Activated CD4-positive, CD25-positive, alpha-beta regulatory T cell treated with anti-CD3 and anti-CD28 coated beads, Interleukin-2, amount 50 U/mL, for 16 hours (primary cell): ENCODE measurements at regions not wholly inside any gene's neighbourhood (a gene's known extent, or its start where the extent isn't known, plus 50 kb on each side); places are given as distances from the start of the nearest gene placed in this dataset.
"Not testable (repeated sequence)": the region's sequence is repeated elsewhere in the genome, so short reads cannot be mapped to it uniquely, and the experiment has no call there.

Source experiments
- DNase-seq: peaks from one replicate; pipeline ENCODE4 v3.0.0-alpha.2; 2020; ENCODE audit warnings: low read depth, low spot score

DNA sequence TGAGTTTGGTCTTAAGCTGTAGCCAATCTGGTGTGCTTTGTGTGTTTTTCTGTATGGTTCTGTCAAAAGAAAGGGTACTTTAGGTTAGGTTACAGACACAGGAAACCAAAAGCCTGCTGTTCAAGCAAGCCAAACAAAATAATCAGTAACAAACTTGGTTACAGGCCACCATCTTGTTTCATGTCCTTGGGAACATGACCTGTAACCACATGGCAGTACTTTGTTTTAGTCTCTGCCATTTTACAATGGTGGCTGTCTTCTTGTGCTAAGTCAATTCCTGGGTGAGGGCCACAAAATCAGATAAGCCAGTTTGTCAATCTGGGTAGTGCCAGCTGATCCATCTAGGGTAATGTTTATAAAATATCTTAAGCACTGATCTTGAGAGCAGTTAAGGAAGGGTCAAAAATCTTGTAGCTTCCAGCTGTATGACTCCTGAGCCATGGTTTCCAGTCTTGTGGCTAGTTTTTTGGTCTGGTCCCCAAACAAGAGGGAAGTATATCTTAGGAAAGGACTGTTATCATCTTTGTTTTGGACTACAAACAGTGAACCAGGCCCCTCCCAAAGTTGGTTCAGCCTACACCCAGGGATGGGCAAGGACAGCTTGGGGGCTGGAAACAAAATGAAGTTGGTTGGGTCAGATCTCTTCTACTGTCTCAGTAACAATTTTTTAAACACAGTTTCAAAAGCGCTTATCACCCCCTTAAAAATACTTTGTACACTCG lies 90.0 kb downstream of the IGLL5 start:
- no peak for DNase-seq

DNA sequence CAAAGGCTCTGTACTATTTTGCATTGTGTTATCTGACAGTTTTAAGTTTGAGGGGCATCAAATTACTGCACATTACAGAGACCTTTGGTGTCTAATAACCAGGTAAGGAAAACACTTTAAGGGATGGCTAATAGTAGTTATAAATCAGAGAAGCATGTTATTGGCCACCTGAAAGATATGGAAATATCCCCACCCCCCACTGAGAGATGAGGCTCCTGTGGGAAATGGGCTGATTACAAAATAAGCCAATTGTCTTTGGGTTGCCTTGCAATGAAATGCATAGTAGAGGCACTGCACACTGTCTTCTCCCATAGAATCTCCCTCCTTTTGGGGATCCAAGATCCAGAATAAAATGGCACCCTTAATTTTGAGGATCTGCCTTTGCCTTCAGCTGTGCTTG lies 91.0 kb downstream of the IGLL5 start:
- no peak for DNase-seq

DNA sequence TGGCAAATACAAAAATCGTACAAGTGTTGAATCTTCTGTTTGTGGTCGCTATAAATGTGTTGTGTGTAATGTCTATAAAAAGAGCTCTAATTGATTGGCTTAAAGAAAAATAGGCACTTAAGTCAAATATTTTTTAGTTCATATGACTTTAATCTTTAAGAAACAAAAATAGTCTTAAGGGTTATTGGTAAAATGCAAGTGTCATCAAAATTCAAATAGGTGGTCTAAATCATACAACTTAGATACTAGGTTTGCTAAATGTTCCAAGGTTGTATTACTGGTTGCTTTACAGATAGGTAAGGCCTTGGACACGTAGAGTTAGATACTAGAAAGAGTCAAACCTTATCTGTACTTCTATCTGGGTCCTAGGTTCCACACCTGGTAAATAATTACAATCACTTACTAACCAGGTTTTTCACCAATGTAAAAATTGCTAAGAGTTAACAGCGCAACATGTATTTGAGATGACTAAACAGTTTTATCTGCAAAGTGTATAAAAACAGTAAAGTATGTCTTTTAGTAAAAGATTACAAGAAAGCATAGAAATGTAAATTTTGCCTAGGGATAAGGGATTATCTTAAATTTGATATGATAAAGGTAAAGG lies 91.1 kb upstream of the GNAZ start:
- no peak for DNase-seq

DNA sequence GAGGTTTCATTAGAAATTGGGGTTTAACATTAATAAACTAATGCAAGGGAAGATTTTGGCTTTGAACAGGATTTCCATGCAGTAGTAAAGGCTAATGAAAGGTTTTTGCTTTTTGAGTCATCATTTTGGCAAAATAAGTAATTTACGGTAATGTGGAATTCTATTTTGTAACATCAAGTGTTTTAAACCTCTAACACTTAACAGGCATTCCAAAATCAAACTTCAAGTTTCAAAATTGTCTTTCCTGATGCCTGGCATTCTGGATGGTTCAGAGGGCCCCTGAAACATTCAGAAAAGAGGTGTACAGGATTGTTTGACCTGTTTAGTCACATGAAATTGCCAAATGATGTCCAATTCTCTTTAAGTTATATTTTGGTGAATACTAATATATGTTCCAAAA lies 90.4 kb upstream of the GNAZ start:
- no peak for DNase-seq

DNA sequence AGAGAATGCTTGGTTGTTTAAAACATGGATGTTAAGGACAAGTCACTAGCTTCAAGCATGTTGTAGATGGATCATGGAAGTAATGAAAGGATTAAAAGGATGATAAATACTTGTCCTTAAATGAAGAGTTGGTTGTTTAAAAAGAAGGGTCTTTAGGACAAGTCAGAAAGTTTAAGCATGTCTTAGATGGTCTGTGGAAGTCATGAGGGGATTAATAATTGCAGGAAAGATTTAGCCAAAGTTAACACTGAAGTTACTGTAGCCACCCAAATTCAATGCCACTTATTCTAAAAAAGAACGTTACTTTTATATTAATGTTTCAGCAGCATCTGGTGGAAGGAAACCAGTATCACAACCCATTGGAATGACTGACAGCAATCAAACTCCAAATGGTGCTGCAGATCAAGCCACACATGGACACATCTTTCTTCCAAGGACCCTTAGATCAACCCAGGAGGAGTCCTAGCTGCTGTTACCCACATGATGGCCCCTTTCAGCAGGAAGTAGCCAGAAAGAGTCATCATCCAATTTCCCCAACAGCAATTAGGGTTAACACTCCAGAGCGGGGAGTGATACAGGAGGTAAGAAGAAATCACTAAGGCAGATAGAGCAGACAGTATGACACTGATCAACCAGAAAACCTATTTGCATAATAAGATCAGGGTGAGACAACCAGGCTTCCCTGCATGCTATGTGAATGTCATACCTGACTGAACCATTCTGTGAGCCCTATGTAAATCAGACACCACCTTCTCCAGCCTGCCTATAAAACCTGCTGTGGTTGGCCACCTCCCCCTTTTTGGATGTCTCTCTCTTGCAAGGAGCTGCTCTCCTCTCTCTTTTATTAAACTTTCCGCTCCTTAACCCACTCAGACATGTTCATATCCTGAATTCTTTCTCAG lies 88.4 kb upstream of the GNAZ start:
- no peak for DNase-seq

DNA sequence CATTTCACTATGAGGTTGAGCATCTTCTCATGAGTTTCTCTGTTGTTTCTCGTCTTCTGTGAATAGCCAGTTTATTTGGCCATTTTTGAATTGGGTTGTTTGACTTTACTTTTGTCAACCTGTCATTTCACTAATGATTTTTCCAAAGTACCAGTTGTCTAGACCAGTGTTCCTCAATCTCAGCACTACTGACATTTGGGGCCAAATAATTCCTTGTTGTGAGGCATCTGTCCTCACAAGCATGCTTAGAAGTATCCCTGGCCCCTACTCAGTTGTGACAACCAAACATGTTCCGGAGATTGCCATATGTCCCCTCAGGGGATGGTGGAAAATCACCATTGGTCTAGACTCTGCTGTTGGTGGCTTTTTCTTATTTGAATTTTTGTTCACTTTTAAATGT lies 87.7 kb upstream of the GNAZ start:
- no peak for DNase-seq

DNA sequence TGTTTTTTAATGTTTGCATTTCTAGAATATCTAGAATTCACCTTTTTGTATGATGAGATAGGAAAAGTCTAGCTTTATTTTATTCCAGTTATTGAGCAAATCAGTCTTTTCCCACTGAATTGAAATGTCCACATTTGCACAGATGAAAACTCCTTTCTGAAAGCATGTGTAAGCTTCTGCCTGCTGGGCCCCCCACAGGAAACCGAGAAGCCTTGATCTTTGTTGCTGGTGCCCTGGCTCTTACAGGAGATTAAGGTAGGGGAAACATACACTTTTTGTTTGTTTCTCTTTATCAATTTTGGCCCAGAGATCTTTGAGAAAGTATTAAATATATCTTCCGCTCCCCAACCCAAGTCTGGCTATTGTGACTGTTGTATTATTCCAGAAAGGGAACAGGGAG lies 87.2 kb upstream of the GNAZ start:
- no peak for DNase-seq

DNA sequence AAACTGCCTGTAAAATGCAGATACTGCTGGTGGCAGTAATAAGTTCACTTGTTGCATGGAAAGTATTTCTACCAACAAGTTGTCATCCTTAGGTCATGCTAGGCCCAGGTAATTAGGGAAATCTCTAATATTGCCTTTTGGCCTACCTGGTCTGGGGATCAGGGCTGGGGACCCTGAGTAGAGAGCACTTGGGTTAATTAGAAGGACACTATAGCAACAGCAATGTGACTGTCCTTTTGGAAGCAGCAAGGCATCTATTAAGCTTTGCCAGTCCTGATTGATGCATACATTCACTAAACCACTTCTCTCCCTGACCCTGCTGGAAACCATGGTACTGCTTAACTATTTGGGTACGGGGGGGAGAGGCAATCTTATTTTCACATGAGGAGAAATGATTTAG lies 86.5 kb upstream of the GNAZ start:
- DNase-seq: no peak

DNA sequence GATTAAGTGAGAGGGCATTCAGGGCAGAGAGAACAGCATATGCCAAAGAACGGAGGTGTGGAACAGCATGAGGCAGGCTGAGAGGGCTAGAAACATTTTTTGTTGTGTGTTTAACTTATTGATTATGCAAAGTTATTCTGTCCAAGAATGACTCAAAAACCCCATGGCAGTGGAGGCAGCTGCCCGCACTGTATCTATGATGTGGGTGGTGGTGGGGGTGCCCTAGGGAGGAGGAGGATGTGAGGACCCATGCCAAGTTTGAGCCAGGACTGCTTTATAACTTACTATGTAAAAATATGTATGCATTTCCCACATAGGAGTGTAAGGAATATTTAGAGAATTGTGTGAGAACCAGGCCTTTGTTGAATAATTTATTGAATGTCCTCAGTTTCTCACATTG lies 85.4 kb upstream of the GNAZ start:
- no peak for DNase-seq

DNA sequence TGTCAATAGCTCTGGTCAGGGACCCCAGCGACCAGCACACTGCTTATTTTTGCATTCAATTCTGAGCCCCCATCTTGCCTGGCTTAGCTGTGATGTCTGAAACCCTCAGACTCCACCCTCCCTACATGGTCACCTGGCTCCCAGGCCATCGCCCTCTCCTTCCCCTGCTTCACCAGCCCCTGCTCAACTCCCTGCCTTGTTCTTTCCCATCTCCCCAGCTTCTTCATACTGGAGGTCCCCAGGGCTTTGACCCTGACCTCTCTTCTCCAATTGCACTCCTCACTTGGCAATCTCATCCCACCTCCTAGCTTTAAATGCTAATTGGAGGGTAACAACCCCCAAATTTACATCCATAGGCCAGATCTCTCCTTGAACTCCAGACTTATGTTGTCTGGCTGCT lies 84.3 kb upstream of the GNAZ start:
- DNase-seq: no peak

DNA sequence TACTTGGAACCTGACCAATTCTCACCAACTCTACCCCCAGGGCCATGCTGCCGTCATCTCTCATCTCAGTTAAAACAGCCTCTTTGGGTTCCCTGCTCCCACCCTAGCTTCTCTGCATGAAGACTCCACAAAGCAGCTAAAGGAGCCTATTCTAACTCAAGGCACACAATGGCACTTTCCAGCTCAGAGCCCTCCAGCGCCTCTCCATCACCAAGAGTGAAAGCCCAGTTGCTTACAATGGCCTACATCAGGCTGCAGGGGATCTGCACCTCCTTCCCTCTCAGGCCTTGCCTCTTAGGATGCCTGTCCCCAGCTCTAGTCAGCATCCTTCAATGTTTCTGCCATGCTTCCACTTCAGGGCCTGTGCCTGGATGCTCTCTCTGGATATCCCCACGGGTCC lies 83.7 kb upstream of the GNAZ start:
- no peak for DNase-seq

DNA sequence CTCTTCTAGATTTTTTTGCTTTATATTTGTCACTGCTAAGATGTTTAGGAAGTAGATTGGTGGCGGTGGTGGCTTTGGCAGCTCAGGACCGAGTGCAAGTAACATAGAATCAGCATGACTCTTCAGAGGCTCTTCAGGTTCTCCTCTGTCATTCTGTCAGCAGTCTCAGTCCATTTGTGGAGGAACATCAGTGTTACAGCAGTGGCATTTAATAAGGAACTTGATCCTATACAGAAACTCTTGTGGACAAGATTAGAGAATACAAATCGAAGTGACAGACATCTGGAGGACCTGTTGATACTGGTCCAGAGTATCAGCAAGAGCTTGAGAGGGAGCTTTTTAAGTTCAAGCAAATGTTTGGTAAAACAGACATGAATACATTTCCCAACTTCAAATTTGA lies 82.2 kb upstream of the GNAZ start:
- DNase-seq: no peak

DNA sequence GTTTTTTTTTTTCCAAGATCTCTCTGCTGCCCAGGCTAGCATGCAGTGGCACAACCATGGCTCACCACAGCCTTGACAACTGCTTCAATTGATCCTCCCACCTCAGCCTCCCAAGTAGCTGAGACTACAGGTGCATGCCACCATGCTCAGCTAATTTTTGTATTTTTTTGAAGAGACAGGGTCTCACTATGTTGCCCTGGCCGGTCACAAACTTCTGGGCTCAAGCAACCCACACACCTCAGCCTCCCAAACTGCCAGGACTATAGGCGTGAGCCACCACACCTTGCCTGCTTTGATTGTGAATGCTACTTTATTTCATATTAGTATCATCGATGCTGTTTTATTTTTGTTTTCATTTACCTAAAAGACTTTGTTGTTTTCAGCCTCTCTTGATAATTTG lies 81.5 kb upstream of the GNAZ start:
- DNase-seq: no peak

DNA sequence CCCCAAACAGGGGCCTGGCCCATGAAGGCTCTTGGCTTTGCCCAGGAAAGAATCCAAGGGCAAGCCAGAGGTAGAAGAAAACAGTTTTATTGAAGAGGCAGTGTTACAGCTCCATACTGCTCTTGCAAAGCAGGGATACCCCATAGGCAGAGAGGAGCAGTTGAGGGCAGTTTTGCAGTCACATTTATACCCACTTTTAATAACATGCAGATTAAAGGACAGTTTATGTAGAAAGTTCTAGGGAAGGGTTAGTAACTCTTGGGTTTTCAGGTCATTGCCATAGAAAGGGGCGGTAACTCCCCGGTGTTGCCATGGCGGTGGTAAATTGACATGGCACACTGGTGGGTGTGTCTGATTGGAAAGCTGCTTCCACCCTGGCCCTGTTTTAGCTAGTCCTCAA lies 80.5 kb upstream of the GNAZ start:
- DNase-seq: no peak

DNA sequence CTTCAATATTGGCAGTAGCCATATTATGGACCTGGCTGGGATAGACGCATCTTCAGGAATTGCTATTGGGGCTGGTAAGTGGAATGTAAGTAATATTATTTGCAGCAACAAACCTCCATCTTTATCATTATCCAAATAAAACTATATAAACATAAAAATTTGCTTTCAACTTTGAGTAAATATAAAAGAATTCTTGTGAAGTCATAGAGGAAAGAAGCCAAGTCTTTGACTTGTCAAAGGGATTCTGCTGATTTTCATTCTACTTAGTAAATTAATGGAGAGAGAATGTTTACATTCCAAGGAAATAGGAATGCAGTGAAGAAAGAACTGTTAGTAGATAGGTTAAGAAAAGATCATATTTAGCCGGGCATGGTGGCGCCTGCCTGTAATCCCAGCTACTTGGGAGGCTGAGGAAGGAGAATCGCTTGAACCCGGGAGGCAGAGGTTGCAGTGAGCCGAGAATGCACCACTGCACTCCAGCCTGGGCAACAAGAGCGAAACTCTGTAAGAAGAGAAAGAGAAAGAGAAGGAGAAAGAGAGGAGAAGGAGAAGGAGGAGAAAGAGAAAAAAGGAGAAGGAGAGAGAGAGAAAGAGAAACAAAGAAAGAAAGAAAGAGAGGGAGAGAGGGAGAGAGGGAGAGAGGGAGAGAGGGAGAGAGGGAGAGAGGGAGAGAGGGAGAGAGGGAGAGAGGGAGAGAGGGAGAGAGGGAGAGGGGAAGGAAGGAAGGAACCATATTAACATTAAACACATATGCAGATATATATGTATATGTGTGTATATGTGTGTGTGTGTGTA lies 79.4 kb upstream of the GNAZ start:
- not testable (repeated sequence) for DNase-seq

DNA sequence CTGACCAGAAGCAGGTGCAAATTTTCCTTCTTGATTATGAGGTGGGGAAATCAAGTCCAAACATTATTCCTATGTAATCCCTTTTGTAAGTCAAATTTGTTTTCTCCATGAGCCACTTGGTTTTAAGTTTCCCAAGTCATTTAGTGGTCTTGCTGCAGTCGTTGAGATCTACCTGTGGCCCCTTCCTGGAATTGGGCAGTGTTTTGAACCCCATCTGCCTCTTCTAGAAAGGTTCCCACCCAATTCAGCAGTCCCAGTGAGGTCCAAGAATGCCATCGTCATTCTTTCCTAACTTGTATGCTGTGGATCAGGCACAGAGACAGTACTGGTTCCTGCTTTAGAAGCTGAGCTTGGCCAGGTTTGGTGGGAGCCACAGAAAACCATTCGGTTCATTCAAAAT lies 77.8 kb upstream of the GNAZ start:
- no peak for DNase-seq

DNA sequence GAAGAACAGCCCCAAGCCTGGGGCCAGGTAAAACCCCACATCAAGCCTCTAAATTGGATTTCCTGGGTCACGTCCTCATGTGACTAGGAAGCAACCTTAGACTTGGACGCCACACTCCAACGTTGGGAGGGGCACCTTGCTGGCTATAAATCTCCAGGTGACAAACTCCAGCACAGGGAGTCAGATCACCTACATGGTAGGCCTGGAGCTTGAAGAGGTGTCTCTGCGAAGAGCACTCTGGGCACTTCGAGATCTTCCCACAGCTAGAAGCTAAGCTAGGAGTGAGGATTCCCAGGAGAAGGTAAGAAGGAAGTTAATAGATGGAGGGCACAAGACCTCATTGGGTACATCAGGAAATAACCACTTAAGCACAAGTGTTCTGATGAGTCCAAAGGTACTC lies 77.1 kb upstream of the GNAZ start:
- no peak for DNase-seq

DNA sequence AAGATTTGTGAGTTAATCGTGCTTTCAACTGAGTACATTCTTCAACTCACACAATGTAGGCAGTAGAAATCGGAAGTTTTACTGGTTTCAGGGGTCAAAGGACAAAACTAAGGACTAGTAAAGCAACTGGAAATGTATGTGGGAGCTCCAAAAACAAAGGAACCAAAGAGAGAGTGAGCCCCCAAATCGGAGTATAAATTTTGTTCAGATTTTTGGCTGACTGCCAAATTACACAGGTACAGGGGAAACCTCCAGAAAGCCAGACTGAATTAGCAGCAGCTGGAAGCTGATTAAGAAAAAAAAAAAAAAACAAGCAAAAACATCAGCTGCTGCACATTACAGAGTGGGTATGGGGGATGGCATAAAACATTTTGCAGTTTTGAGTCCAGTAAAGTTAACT lies 75.2 kb upstream of the GNAZ start:
- DNase-seq: no peak

DNA sequence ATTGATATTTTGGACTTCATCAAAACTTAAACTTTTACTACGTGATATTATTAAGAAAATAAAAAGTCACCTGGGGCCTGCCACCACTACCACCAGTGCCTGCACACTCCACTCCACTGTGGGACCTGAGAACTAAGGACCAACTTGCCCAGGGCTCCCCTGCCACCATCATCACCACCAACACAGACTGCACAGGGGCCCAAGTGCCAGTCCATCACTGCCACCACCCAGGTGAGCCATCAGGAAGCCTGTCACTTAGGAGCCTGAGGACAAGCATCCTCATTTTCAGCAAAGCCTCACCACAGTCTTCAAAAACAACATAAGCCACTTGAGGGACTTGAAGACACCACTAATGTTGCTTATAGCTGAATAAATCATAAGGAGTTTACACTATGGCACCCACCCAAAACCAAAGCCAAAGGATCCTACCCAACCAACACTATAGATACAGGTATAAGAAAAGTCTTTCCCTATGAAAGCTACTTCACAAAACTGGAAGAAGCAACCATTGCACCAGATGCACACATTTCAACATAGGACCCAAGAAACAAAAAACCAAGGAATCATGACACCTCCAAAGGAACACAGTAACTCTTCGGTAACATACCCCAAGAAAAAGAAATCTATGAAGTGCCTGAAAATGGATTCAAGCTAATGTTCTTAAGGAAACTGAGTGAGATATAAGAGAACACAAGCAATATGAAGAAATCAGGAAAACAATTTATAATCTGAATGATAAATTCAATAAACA lies 73.6 kb upstream of the GNAZ start:
- DNase-seq: no peak

DNA sequence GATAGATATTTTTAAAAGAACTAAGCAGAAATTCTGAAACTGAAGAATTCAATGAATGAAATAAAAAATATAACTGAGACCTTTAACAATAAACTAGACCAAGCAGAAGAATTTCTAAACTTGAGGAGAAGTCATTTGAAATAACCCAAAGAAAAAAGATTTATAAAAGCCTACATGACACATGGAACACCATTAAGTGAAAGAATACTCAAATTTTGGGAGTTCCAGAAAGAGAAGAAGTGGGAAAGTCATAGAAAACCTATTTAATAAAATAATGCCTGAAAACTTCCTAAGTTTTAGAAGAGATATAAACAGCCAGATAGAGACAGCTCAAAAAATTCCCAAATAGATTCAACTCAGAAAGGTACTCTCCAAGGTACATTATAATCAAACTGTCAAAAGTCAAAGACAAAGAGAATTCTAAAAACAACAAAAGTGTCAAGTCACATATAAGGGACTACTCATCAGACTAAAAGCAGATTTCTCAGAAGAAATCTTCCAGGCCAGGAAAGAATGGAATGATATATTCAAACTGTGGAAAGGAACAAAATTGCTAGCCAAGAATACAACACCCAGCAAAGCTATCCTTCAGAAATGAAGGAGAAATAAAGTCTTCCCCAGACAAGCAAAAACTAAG lies 72.9 kb upstream of the GNAZ start:
- DNase-seq: no peak

DNA sequence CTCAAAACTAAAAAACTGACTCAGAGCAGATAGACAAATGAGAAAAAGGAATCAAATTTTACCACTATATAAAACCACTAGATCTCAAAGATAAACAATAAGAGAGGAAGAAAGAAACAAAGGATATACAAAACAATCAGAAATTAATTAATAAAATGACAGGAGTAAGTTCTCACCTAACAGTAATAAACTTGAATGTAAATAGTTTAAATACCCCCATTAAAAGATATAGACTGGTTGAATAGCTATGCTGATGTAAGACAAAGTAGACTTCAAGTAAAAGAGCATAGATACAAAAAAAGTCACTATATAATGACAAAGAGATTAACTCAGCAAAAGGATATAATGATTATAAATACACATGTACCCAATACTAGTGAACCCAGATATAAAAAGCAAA lies 72.3 kb upstream of the GNAZ start:
- no peak for DNase-seq
